Effector memory CD4-positive, alpha-beta T cell (primary cell): ENCODE measurements at regions not wholly inside any gene's neighbourhood (a gene's known extent, or its start where the extent isn't known, plus 50 kb on each side); places are given as distances from the start of the nearest gene placed in this dataset.

Experiments used
- DNase-seq, 3 donors: peaks; one replicate each; pipeline ENCODE4 v3.0.0-alpha.2; 2020
- H3K27ac ChIP-seq: 2 replicates; pipeline ENCODE4 v1.7.0; 2013; ENCODE audit warnings: mild to moderate bottlenecking, low read length, moderate library complexity; ENCODE audit not compliant: insufficient read depth, poor library complexity, severe bottlenecking
- H3K27me3 ChIP-seq: replicated peaks from 2 replicates; pipeline ENCODE4 v1.7.0; 2013; ENCODE audit warnings: mild to moderate bottlenecking, low read length; ENCODE audit not compliant: insufficient read depth, control insufficient read depth, poor library complexity, severe bottlenecking
- H3K36me3 ChIP-seq: 2 replicates; pipeline ENCODE4 v1.7.0; 2013; ENCODE audit warnings: mild to moderate bottlenecking, low read length, moderate library complexity; ENCODE audit not compliant: control insufficient read depth, insufficient read depth
- H3K4me1 ChIP-seq: 2 replicates; pipeline ENCODE4 v1.7.0; 2013; ENCODE audit warnings: low read length, mild to moderate bottlenecking; ENCODE audit not compliant: control insufficient read depth, insufficient read depth, poor library complexity, severe bottlenecking
- H3K4me3 ChIP-seq: 2 replicates; pipeline ENCODE4 v1.7.0; 2013; ENCODE audit warnings: low read length, low read depth, mild to moderate bottlenecking; ENCODE audit not compliant: insufficient read depth, poor library complexity, severe bottlenecking
- H3K9me3 ChIP-seq: 2 replicates; pipeline ENCODE4 v1.7.0; 2013; ENCODE audit warnings: mild to moderate bottlenecking, low read length, moderate library complexity; ENCODE audit not compliant: control insufficient read depth

- H3K27me3 ChIP-seq, result no peaks in the 10 kb centered on the region
- H3K4me1 ChIP-seq, result no peaks in the 10 kb centered on the region
- no peak for DNase-seq
- H3K9me3 ChIP-seq, result no peaks in the 10 kb centered on the region
- no peak overlapping the region for H3K4me3 ChIP-seq
- H3K27ac ChIP-seq, result no peak overlapping the region
- no peaks in the 10 kb centered on the region for H3K36me3 ChIP-seq
Observed at GRCh38 chr9:8262625-8263622, 463.3 kb upstream of the DMAC1 start.

GRCh38 chr9:8261737-8262136 is 462.2 kb upstream of the DMAC1 start:
- H3K36me3 ChIP-seq, result no peaks in the 10 kb centered on the region
- no peaks in the 10 kb centered on the region for H3K4me1 ChIP-seq
- no peak overlapping the region for H3K27ac ChIP-seq
- no peaks in the 10 kb centered on the region for H3K27me3 ChIP-seq
- H3K4me3 ChIP-seq, result no peak overlapping the region
- no peak for DNase-seq
- H3K9me3 ChIP-seq, result no peaks in the 10 kb centered on the region

DNA sequence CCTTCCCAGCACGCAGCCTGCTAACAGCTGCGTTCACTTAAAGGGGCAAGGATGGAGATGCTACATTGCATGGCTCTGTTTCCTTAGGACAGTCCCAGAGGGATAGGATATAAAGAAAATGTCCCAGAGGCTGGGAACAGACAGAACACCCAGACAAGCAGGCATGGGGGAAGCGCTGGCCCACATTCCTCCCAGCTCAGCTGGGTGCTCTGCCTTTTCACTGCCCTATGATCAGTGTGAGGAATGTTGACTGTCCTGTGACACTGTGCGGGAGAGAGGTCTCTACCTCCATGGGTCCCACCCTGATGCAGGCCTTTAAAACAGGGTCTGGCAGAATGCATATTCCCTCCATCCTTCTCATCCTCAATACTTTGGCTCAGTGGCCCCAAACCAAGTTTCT is 459.4 kb upstream of the DMAC1 start:
- no peaks in the 10 kb centered on the region for H3K9me3 ChIP-seq
- DNase-seq, result no peak
- H3K36me3 ChIP-seq, result no peaks in the 10 kb centered on the region
- no peak overlapping the region for H3K4me3 ChIP-seq
- no peaks in the 10 kb centered on the region for H3K27me3 ChIP-seq
- H3K27ac ChIP-seq, result no peak overlapping the region
- H3K4me1 ChIP-seq, result no peaks in the 10 kb centered on the region

GRCh38 chr9:8256880-8257279 is 457.3 kb upstream of the DMAC1 start:
- no peak overlapping the region for H3K27ac ChIP-seq
- no peaks in the 10 kb centered on the region for H3K9me3 ChIP-seq
- no peak for DNase-seq
- no peaks in the 10 kb centered on the region for H3K4me1 ChIP-seq
- H3K27me3 ChIP-seq, result no peaks in the 10 kb centered on the region
- no peak overlapping the region for H3K4me3 ChIP-seq
- no peaks in the 10 kb centered on the region for H3K36me3 ChIP-seq

DNA sequence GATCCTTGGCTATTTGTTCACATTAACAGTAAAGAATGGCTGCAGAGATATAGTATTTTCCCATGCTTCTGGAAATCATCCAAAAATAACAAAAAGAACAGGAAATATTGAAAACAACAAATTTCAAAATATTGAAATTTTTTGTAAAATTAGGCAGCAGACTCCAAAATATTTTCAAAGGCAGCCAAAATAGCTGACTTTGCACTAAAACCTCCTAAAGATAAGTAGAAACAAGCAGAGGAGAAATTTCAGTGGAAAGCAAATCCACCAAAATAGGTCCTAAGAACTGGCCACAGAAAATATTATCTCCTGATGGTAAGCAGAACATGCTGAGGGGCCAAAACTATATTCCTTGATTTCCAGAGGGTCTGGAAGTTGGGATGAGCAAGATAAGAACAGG is 456.3 kb upstream of the DMAC1 start:
- no peak for DNase-seq
- Histone ChIP-seq H3K36me3 (no peaks in the 10 kb centered on the region), H3K9me3 (no peaks in the 10 kb centered on the region), H3K27me3 (no peaks in the 10 kb centered on the region), H3K4me3 (no peak overlapping the region), H3K4me1 (no peaks in the 10 kb centered on the region), H3K27ac (no peak overlapping the region)

DNA sequence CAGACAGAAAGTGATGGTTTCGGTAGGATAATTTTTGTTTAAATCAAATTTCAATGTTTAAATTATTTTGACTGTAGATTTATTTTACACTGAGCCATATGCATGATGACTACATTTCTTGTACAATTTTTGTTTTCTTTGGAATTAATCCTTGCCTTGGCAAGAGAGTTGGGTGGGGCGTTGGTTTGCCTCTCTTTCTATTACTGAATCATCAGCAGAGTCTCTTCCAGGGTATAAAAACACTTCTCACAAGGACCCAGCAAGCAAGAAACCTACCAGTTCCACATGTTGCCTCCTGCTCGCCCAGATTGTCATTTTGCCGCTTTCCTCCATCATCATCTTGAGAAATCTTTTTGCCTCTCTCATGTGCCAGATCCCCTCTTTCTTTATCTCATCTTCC is 455.0 kb upstream of the DMAC1 start:
- Histone ChIP-seq H3K9me3 (no peaks in the 10 kb centered on the region), H3K4me1 (no peaks in the 10 kb centered on the region), H3K27me3 (no peaks in the 10 kb centered on the region), H3K36me3 (no peaks in the 10 kb centered on the region), H3K27ac (no peak overlapping the region), H3K4me3 (no peak overlapping the region)
- no peak for DNase-seq

- Histone ChIP-seq H3K27ac (no peak overlapping the region), H3K27me3 (no peaks in the 10 kb centered on the region), H3K4me3 (no peak overlapping the region), H3K9me3 (no peaks in the 10 kb centered on the region), H3K36me3 (no peaks in the 10 kb centered on the region), H3K4me1 (no peaks in the 10 kb centered on the region)
- no peak for DNase-seq
Observed at GRCh38 chr9:8252445-8252844, 452.9 kb upstream of the DMAC1 start.

DNA sequence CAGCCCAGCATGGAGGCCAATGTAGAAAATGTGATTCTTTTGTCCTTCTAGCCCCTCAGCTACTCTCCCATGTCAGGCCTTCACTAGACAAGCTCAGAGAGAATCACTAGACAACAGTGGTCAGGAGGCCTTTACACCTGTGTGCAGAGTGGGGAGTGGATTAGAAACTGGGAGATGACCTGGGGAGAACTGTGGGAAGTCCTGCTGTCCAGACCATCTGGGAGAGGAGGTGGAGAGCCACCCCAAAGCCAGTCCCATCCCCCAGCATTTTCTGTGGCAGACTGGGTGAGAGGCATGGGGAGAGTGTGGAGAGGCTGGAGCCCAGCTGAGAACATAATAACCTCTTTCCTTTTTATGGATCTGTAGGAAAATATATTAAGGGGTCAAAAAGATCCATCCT is 452.0 kb upstream of the DMAC1 start:
- Histone ChIP-seq H3K4me3 (no peak overlapping the region), H3K4me1 (no peaks in the 10 kb centered on the region), H3K9me3 (no peaks in the 10 kb centered on the region), H3K36me3 (no peaks in the 10 kb centered on the region), H3K27me3 (no peaks in the 10 kb centered on the region), H3K27ac (no peak overlapping the region)
- no peak for DNase-seq

DNA sequence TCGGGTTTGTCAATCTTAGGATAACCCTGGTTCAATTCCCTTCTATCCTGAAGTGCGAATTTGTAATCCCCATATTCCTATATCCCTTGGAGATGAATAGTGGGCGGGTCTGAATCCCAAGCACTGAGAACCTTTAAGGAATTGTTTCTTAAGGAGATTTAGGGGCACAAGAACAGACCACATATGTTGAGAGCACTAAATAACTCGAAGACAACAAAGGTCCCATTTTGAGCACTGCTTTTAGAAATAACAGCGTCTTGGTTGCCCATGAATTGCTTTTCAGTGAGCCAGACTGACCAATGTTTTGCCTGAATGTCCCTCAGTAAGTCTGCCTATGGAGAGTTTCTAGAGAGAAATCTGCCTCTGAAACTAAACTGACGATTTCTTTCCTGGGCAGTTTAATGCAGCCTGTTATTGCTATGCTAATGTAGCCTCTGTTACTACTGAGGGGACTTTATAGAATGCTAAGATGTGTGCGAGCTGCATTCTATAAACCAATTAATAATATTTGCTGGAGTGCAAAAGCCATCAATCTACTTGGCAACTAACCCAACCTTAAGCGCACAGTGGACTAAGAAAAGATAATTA is 445.0 kb upstream of the DMAC1 start:
- H3K36me3 ChIP-seq, result no peaks in the 10 kb centered on the region
- no peak overlapping the region for H3K27ac ChIP-seq
- no peak overlapping the region for H3K4me3 ChIP-seq
- no peaks in the 10 kb centered on the region for H3K4me1 ChIP-seq
- DNase-seq, result no peak
- no peaks in the 10 kb centered on the region for H3K27me3 ChIP-seq
- no peaks in the 10 kb centered on the region for H3K9me3 ChIP-seq

- Histone ChIP-seq H3K27me3 (no peaks in the 10 kb centered on the region), H3K4me1 (no peaks in the 10 kb centered on the region), H3K9me3 (no peaks in the 10 kb centered on the region), H3K4me3 (no peak overlapping the region), H3K36me3 (no peaks in the 10 kb centered on the region), H3K27ac (no peak overlapping the region)
- DNase-seq, result no peak
Observed at GRCh38 chr9:8241201-8241600, 441.6 kb upstream of the DMAC1 start.
